ENCODE measurements at regions not wholly inside any gene's neighbourhood (a gene's known extent, or its start where the extent isn't known, plus 50 kb on each side); places are given as distances from the start of the nearest gene placed in this dataset.
"Not testable (repeated sequence)": the region's sequence is repeated elsewhere in the genome, so short reads cannot be mapped to it uniquely, and the experiment has no call there.

DNA sequence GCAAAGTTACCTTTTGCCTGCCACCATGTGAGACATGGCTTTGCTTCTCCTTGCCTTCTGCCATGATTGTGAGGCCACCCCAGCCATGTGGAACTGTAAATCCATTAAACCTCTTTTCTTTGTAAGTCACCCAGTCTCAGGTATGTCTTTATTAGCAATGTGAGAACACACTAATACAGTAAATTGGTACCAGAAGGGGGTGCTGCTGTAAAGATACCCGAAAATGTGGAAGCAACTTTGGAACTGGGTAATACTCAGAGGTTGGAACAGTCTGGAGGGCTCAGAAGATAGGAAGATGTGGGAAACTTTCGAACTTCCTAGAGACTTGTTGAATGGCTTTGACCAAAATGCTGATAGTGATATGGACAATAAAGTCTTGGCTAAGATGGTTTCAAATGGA is 184.8 kb upstream of the LHX8 start:
- DNase-seq: not testable (repeated sequence)

DNA sequence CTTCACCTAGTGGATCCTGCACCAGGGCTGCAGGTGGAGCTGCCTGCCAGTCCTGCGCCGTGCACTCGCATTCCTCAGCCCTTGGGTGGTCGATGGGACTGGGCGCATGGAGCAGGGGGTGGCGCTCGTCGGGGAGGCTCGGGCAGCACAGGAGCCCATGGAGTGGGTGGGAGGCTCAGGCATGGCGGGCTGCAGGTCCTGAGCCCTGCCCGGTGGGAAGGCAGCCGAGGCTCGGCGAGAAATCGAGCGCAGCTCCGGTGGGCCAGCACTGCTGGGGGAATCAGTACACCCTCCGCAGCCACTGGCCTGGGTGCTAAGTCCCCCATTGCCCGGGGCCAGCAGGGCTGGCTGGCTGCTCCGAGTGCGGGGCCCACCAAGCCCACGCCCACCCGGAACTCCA is 182.2 kb upstream of the LHX8 start:
- DNase-seq: not testable (repeated sequence)

DNA sequence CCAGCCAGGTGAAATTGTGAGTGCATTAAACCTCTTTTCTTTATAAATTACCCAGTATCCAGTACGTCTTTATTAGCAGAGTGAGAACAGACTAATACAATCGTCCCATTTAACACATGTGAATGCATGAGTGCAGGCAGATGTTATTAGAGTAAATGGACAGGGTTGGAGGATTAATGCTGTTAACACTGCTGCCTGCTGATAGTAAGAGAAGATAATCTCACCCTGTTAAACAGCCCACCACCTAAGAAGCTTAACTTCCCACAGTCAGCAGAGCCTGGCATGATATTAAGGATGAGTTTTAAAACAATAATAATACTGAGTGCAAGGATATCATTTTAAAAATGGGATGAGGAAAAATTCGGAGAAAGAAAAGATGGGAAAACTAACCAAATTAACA is 181.4 kb upstream of the LHX8 start:
- DNase-seq: no peak

DNA sequence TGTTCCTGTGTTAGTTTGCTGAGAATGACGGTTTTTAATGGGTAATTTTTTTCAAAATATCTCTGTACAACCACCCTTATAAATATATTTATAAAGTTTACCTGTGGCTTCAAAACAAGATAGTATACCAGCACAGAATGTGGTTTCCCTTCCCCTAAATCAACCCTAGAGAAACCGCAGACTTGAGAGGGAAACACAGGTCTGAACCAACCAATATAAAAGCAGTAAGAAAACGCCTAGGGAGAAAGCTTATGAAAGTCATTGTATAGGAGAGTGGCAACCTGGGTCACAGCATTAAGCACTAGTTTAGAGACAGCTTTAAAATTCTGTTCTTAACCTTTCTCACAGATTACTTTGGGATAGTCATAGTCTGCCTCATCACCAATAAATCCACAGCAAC is 180.6 kb upstream of the LHX8 start:
- no peak for DNase-seq

DNA sequence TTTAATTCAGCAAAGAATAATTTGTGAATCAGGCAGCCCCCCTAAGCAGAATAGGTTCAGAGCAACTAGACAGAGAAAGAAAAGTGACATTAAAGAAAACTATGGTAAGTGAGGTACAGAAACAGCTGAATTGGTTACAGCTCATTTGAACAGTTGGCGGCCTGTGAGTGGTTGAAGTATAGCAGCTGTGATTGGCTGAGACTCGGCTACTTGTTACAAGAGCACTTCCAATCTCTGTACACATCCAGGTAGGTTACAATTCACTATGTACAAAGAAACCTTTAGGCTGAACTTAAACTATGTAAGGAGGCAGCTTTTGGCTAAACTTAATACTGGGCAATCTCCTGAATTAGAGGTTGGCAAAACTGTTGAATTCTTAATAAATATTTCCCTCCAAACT is 171.1 kb upstream of the LHX8 start:
- no peak for DNase-seq

DNA sequence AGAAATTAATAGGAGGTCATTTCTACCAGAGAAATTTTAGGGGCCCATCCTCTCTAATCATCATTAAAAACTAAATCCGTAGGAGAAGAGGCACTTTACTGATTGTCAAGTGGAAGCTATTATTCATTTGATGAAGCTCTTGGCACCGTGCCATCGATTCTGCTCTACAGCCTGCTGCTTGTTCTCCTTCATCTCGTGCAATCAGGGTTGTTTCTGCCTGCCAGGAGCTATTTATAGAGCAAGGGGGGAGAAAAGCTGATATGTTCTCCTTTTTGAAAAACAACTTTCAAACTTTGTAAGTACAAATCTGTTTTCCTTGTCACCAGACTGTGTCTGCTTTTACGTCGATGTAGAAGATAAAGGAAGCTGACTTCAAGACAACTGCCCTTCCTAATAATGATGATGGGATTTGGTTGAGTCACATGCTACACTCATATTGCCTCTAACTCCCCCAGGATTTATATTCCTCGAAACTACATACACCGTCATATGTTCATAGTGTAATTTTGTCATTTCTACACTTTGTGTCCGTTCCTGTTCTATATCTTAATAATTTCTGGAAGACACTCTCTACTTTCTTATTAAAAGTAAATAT is 169.6 kb upstream of the LHX8 start:
- peak; percentile 1 for DNase-seq

DNA sequence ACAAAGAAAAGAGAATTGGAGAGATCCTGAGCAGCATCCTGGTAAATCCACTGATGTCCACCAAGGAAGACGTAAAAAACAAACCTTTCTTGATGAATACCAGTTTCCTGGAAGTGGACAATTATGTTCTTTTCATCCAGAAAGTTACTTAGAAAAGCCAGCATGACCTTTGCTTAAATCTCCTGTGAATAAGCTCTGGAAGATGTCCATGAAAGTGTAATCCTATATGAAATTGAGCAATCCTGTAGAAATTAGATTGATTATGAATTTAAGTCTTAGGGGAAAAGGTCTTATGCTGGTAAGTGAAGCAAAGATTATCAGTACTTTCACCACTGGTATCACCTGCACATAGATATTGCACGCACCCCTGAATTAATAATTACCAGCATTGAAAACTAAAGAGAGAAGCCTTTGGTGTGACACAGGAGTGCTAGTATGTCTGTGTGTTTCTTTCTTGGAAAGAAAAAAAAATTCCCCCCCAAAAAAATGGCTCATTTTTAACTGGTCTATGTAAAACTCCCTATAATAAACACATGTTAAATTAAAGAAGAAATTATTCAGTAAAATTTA is 164.5 kb upstream of the LHX8 start:
- DNase-seq: no peak

DNA sequence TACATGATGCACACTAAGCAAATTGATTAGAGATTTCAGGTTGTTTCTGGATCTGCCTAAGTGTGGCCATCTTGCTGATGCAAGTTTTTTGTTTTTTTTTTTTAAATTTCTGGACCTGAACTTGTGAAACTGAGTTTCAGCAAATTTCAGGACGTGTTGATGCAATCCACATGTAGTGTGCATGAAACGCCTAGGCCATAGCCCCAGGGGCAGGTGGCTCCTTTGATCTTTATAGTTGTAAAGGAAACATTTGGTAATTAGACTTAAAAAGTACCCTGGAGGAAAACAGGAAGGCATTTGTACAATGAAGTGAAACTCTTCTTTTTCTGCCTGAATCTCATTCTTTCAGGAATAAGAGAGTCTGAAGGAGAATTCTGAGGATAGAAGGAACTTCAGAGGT is 162.2 kb upstream of the LHX8 start:
- no peak for DNase-seq

DNA sequence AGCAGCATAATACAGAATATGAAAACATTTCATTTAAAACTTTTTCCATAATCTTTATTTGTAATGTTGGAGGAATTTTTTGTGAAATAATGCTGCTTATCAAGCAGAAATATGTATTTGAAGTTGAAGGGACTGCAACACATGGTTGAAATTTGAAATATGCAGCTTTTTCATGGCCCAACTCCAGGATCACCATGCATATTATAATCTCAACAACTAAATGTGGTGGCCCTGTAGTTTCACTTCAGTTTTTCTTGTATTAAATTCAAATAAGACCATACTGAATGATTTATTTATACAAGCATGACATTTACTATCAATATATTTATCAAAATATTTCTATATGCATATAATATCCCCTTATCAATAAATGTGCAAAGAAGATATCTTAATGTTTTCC is 157.7 kb upstream of the LHX8 start:
- DNase-seq: no peak

DNA sequence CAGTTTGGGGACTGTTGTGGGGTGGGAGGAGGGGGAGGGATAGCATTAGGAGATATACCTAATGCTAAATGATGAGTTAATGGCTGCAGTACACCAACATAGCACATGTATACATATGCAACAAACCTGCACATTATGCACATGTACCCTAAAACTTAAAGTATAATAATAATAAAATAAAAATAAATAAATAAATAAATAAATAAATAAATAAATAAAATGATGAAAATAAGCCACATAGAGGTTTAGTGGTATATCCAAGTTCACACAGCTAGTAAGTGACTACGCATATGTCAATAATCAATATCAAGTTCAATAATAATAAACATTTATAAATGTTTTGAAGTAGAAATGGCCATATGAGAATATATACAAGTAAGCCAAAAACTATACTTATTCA is 141.7 kb upstream of the LHX8 start:
- DNase-seq: not testable (repeated sequence)

DNA sequence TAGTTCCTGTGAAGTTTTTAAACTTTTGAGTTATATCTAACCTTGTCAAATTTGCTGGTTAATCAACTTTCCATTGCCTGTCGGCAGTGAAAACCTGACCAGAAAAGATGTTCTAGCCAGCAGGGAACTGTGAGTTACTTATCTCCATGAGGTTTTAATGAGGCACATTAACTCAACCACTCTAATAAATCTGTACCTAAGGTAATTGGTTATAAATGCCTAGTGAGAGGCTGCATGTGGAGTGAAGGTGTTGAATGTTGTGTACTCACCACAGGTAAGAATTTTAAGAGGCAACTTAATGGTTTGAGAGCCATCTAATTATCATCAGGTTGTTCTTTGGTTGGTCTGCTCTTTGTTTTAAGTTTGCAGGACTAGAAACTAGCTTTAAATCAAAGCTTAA is 138.4 kb upstream of the LHX8 start:
- no peak for DNase-seq

DNA sequence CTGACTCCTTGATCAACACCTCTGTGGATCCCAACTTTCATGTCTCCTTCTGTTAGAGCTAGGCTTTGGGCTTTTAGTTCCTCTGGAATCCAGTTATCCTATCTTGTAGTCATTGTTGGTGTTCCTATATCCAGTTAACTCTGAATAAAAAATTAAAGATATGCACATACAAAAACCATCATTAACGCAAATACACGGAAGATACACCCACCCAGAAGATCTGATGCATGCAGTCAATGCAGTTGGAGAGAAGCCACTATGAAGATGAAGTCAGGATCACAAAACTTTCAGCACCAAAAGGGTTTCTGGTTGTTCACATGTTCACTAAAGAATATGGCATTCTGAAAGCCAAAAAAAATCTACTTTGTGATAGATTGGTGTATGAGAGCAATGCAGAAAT is 123.6 kb upstream of the LHX8 start:
- DNase-seq: no peak

DNA sequence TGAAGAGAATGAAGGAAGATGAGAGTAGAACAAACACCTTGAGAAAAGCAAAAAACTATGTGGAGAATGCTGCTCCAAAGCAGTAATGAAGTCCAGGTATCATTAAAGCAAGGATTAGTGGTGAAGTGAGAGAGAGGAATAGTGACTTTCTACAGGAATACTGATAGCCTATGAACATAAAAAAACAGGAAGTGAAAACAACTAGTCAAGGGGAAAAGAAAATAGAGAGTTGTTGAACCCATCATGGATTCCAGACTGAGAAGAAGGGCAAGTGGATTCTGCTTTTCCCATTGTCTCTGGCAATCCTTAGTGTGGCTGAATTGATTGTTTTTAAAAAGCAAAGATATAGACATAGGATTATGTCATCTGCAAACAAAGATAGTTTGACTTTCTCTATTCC is 119.9 kb upstream of the LHX8 start:
- DNase-seq: no peak

DNA sequence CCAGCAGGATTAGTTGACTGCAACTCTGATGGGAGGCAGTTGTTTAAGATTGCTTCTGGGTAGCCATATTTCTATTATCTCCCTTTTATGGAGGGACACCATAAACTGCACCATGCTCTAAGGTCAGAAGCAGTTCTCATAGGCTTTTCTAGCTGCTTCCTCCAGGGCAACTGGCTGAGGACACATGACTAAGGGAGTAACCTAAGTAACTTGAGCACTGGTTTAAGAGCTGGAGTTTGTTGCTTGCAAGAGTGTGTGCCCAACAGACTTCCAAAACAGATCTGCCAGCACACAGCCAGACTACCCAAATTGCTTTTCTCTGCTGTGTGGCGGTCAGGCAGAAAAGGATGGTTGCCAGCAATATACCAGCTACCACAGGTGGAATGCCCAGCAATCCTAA is 111.2 kb upstream of the LHX8 start:
- DNase-seq: no peak

DNA sequence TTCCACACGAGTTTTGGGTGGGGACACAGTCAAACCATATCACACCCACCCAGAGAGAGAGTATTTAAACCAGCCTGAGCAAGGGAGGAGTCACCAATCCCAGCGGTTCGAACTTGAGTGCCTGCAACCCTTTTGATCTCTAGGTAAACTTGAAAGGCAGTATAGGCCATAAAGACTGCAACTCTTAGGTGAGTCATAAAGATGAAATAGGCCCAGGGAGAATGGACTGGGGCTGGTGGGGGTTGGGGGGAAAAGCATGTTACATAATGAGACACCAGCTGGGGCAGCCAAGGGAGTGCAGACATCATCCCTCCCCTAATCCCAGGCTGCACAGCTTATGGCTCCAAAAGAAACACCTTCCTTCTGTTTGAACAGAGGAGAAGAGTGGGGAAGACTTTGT is 99.8 kb upstream of the LHX8 start:
- DNase-seq: no peak

DNA sequence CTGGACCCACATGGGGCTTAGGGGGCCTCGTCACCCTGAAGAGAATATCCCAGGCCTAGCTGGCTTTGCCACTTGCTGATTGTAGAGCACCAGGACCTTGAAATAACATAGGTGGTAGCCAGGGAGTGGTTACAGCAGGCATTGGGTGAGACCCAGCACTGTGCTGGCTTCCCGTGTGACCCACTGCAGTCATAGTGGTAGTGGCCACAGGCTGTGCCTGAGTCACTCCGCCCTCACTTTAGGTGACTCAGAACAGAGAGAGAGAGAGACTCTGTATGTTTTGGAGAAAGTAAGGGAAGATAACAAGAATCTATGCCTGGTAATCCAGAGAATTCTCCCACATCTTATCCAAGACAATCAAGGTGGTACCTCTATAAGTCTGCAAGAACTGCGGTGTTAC is 98.7 kb upstream of the LHX8 start:
- DNase-seq: peak; percentile 1

DNA sequence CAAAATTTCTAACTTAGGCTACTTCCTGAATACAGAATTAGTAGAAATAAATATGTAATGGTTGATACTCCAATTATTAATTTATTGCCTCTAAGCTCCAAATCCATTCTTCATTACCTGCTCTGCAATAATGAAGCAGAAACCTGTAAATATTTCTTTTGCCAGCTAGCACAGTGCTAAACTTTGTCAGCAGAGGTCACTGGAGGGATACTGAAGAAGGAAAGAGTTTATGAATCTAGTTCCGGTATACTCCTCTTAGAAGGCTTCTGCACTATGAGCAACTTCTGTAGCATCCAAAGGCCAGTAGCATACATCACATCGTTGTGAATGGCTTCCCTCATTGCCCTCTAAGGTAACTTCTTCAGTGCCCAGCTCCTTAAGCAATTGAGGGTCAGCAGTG is 81.0 kb upstream of the LHX8 start:
- no peak for DNase-seq

DNA sequence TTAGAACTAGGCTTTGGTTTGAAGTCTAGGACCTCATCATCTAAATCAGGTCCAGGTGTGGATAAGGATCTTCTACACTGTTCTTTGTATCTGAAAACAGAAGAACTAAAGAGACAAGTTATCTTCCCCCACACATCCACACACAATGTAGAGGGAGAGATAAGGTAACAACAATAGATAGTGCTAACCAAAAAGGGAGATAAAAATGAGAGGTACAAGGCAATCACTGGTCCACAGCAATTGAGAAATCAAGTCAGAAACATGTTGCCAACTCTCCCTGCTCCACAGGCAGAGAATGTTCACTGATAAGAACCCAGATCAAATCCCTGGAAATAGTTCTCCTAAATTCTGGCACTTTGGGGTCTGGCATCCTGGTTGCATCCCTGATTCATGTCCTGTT is 75.8 kb upstream of the LHX8 start:
- no peak for DNase-seq

DNA sequence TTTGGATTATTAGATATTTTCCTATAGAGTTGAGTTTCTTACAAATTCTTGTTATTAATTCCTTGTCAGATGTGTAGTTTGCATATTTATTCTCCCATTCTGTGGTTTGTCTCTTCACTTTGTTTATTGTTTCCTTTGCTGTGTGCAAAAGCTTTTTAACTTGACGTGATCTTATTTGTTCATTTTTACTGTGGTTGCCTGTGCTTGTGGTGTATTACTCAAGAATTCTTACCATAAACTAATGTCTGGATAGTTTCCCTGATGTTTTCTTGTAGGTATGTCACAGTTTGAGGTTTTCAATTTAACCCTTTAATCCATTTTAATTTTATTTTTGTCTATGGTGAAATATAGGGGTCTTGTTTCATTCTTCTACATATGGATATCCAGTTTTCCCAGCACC is 72.1 kb upstream of the LHX8 start:
- no peak for DNase-seq

DNA sequence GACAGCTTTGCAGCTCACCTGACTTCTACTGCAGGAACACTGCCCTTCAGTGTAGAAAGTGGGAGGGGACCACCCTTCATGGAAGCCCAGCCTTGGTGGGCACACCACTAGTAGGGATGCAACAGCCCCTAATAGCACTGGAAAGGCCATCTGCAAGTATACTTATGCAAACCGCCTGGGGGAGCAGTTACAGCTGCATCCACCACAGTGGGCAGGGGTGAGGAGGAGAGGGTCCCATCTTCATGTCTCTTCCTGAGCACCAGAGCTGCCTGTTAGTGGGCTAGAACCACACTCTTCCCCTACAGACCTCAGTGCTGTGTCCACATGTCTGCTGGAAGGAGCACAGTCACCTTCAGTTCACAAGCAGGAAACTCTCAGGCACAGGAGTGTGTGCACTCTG is 66.2 kb upstream of the LHX8 start:
- no peak for DNase-seq

DNA sequence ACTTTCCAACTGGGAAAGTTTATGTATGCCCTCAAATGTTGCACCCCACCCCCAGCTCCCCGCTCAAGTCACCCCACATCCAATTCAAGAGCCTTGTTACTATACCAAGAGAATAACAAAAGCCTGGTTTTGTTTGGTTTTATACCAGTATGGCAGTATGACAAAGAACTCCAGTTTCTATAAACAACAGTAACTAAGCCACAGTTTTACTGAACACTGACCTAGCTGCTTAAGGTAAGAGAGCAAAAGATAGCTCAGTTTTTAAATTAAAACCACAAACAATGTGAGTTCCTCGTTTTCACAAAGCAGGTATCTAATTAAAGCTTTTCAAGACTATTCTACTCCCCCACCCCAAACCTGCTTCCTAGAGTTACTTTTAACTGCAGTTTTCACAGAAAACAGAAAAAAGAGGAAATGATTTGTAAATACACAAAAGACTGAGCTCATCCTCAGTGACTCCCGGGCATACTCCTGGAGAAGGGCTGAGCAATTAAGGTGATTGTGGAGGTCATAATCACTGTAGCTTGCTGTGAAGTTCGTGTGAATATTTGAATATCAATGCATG is 59.3 kb upstream of the LHX8 start:
- no peak for DNase-seq

DNA sequence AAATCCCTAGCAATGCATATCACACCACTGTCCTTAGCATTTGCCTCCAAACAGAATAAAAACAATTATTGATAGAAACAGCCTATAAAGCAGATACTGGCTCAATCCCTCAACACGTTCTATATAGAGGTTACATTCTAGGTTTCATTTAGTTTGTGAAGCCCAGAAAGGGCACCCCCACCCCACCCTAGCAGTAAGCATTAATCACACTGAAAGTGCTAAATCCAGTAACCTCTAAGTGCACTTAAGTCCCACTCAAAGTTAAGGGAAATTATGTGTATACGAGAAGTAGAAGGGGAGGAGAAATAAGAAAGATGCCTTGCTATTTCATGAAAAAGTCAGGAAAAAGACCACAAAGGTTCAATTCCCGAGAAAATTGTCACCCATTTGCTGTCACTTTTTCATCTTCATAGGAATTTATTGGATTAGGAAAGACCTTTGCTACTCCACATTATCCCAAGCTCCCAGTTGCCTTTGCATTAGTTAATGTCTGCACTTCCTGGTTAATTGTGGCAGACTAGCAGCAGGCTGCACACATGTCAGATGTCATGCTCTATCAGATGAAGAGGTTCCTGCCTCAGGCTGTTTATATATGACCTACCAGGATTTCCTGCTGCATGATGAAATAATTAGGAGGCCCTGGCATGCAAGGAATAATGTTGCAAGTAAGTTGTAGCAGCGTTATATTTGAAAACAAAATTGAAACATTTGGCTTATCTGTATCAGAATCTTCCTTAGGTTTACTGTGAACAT is 54.5 kb upstream of the LHX8 start:
- DNase-seq: peak; percentile 4

DNA sequence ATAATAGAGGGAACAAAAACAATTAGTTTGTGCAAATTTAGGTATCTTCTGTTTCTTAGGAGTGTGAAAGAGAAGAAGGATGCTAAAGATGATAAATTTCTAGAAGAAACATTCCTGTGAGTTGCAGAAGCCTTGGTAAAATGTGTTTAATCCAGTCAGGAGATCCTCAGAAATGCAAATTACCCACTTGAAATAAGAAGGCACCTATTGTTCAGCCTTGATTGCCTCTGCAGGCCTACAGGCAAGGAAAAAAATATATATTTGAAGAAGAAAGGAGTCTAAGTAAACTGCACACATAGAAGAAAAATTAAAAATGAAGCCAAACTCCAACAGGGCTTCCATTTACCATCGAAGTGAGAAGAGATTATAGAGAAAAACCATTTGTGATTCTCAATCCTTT is 51.0 kb upstream of the LHX8 start:
- no peak for DNase-seq

DNA sequence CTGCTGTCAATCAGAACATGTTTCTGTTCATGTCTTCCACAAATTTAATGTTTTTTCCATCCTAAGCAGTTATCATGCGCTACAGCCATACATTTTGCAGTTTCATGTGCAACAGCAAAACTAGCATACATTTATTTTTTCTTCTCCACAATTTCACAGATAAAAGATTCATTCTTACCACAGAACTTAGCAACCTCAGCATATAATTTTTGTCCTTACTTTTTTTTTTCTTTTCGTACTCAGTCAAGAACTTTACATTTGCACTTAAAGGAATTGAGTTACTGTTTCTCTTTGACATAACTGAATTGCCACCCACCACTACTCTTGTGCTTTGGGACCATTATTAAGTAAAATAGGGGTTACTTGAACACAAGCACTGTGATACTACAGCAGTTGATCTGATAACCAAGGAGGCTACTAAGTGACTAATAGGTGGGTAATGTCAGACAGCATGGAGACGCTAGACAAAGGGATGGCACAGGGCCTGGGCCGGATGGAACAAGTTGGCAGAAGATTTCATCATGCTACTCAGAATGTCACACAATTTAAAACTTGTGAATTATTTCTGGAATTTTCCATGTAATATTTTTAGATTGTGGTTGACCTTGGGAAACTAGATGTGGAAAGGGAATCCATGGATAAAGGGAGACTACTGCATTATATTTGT is 50.2 kb upstream of the LHX8 start:
- peak; percentile 18 for DNase-seq
